ENCODE measurements at regions not wholly inside any gene's neighbourhood (a gene's known extent, or its start where the extent isn't known, plus 50 kb on each side); places are given as distances from the start of the nearest gene placed in this dataset.
"Not testable (repeated sequence)": the region's sequence is repeated elsewhere in the genome, so short reads cannot be mapped to it uniquely, and the experiment has no call there.

DNA sequence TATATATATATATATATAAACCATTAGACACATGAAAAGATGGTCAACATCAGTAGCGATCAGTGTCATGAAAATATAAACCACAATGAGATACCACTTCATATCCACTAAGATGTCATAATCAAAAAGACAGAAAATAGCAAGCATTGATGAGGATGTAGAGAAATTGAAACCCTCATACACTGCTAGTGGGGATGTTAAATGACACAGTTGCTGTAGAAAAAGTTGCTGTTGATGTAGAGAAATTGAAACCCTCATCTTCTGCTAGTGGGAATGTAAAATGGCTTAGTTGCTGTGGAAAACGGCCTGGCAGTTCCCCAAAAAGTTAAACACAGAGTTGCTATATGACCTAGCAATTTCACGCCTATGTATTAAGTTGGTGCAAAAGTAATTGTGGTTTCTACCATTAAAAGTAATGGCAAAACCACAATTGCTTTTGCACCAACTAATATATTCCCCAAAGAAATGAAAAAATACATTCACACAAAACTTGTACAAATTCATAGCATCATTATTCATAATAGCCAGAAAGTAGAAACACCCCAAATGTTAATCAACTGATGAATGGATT lies 120.5 kb upstream of the ZWINT start:
- DNase-seq (ENCODE audit: low read depth in 2 of 2) = no peak

DNA sequence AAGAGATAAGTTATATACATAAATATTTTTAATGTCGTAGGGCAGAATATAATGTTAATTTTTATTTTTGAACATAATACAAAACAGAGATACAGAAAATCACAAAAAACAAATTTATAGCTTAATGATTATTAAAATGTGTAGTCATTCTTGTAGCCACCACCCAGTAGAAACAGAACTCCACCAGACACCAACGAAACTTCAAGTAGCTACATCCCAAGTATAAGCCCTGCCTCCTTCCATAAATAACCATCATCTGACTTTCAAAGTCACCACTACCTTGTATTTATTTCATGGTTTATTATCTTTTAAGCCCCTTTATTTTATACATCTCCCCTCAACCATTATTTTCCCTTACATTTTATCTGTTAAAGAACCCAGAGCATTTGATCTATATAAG lies 111.9 kb upstream of the ZWINT start:
- no peak for DNase-seq (ENCODE audit: low read depth in 2 of 2)

DNA sequence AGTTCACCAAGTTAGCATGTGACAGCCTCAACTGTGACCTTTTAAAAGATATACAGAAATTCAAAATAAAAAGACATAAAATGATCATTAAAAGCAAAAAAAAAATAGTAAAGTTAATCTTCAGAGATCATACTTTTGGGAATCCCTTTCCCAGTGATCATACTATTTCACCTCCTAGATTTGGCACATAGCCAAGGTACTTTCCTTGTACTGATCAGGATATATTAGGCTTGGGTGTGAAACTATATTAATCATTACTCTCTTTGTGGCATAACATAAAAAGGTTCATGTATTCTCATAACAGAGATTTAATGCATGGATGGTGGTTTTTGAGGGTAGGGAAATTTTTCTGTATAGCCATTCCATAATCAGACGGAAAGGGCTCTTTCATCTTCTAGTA lies 109.6 kb upstream of the ZWINT start:
- no peak for DNase-seq (ENCODE audit: low read depth in 2 of 2)

DNA sequence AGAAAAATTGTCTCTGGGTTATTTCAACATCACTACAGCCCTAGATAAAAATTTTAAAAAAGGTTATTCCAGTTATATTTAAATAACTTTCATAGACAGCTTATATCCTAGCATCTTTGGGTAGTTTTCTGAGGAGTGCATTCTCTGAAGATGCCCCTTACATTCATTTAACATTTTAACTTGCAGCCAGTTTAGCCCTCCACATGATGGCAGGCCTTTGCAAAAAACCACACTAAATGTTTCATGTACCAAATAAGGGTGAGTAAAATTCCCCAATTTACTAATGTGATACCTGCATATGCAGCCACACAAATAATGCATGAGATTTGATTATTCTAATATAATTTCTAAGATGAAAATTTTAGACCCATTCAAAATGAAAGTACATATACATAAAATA lies 108.4 kb upstream of the ZWINT start:
- DNase-seq (ENCODE audit: low read depth in 2 of 2) = no peak

DNA sequence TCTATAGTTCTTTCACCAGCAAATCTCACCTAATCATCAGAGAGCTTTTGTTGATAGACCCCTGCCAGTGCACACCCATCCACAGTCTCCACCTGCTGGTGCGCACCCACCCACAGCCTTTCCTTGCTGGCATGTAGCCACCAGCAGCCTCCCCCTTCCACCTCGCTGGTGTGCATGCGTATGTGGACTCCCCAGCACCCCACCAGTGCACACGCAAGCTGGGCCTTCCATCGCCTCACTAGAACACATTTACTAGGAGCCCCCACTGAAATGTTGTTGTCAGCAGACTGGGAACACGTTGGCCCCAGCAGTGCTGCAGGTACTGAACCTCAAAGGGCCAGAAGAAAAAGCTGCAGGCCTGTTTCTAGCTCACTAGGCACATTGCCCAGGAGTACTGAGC lies 104.9 kb upstream of the ZWINT start:
- DNase-seq (ENCODE audit: low read depth in 2 of 2) = no peak

DNA sequence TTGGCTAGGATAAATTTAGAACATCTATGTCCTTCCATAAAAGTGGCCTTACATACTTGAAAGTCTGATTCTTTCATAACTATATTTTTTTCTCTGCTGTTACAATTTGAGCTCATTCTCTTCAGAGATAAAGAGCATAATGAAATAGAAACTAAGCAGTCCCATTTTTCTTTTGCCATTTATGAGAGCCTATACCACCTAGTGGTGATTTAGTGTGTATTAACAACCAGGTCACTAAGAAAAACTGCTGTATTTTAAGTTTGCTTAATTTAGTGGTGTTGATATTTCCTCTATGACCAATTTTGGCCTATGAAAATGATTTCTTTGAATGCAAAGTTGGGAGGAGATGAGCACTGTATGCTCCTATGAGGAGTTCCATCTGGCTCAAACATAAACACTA lies 88.7 kb upstream of the ZWINT start:
- no peak for DNase-seq (ENCODE audit: low read depth in 2 of 2)

DNA sequence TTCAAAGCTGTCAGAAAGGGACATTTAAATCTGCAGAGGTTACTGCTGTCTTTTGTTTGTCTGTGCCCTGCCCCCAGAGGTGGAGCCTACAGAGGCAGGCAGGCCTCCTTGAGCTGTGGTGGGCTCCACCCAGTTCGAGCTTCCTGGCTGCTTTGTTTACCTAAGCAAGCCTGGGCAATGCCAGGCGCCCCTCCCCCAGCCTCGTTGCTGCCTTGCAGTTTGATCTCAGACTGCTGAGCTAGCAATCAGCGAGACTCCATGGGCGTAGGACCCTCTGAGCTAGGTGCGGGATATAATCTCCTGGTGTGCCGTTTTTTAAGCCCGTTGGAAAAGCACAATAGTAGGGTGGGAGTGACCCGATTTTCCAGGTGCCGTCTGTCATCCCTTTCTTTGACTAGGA lies 86.6 kb upstream of the ZWINT start:
- DNase-seq (ENCODE audit: low read depth in 2 of 2) = not testable (repeated sequence)

DNA sequence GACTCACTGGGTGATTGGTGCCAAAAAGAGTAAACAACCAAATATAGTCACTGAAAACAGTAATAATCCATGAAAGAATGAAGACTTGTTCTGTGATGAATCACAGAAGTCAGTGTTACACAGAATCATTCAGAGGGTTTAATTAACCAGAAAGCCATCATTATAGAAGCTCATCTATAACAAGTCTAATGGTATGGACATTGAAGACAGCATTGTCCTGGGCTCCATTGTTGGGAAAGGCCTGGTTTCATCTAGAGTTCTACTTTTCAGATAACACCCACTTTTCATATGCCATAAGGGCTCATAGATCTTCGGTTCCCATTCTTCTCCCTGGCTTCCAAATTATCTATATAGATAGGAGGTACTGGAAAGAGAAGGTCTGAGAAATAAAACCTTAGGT lies 80.3 kb upstream of the ZWINT start:
- not testable (repeated sequence) for DNase-seq (ENCODE audit: low read depth in 2 of 2)
